ENCODE measurements at regions not wholly inside any gene's neighbourhood (a gene's known extent, or its start where the extent isn't known, plus 50 kb on each side); places are given as distances from the start of the nearest gene placed in this dataset.
A peak's percentile ranks its signal among the peaks of the same experiment; 100 is the strongest.

- no peak for DNase-seq
These were observed 176.8 kb downstream of the ABHD5 start for GRCh38 chr3:43867436-43868072.

- DNase-seq = no peak
These were observed 178.8 kb downstream of the ABHD5 start for GRCh38 chr3:43869491-43869890.

GRCh38 chr3:43870120-43870519 is 179.4 kb downstream of the ABHD5 start:
- no peak for DNase-seq

GRCh38 chr3:43870844-43871626 is 180.3 kb downstream of the ABHD5 start:
- no peak for DNase-seq

- no peak for DNase-seq
These were observed 181.0 kb downstream of the ABHD5 start for GRCh38 chr3:43871627-43872245.

- no peak for DNase-seq
These were observed 181.6 kb downstream of the ABHD5 start for GRCh38 chr3:43872301-43872700.

GRCh38 chr3:43872901-43873300 is 182.2 kb downstream of the ABHD5 start:
- no peak for DNase-seq

- no peak for DNase-seq
These were observed 183.0 kb downstream of the ABHD5 start for GRCh38 chr3:43873723-43874122.

GRCh38 chr3:43874290-43874689 is 183.6 kb downstream of the ABHD5 start:
- DNase-seq = no peak

GRCh38 chr3:43874731-43875130 is 184.0 kb downstream of the ABHD5 start:
- no peak for DNase-seq

- no peak for DNase-seq
These were observed 185.9 kb downstream of the ABHD5 start for GRCh38 chr3:43876648-43877047.

GRCh38 chr3:43879166-43879565 is 188.4 kb downstream of the ABHD5 start:
- DNase-seq = no peak

- DNase-seq = no peak
These were observed 192.4 kb downstream of the ABHD5 start for GRCh38 chr3:43882976-43883680.

- no peak for DNase-seq
These were observed 193.1 kb downstream of the ABHD5 start for GRCh38 chr3:43883729-43884396.

GRCh38 chr3:43884581-43884980 is 193.8 kb downstream of the ABHD5 start:
- DNase-seq = no peak

GRCh38 chr3:43885908-43886618 is 195.3 kb downstream of the ABHD5 start:
- no peak for DNase-seq

GRCh38 chr3:43892061-43892460 is 201.3 kb downstream of the ABHD5 start:
- peak; percentile 31 for DNase-seq

- DNase-seq = peak; percentile 61
These were observed 201.8 kb downstream of the ABHD5 start for GRCh38 chr3:43892526-43892925.

GRCh38 chr3:43893727-43894126 is 203.0 kb downstream of the ABHD5 start:
- no peak for DNase-seq

GRCh38 chr3:43894176-43895049 is 203.7 kb downstream of the ABHD5 start:
- DNase-seq = peak; percentile 96

GRCh38 chr3:43895573-43895972 is 204.8 kb downstream of the ABHD5 start:
- DNase-seq = no peak

All from retina (tissue), 1 donor.